HL-60 (cell line): ENCODE measurements at regions not wholly inside any gene's neighbourhood (a gene's known extent, or its start where the extent isn't known, plus 50 kb on each side); places are given as distances from the start of the nearest gene placed in this dataset.

ENCODE experiments used
- DNase-seq, 2 experiments: peaks; one replicate each; pipeline ENCODE4 v3.0.0-alpha.2; 2010 to 2020; ENCODE audit warnings: low read depth in 1 of 2, low spot score in 1 of 2
- H3K27ac ChIP-seq: fragments of 250-450 bp; sonication (Bioruptor Pico); replicated peaks from 2 replicates; pipeline ENCODE4 v1.5.1; 2020; ENCODE audit warnings: mild to moderate bottlenecking, moderate library complexity
- H3K27me3 ChIP-seq: fragments of 250-450 bp; sonication (Bioruptor Pico); 2 replicates; pipeline ENCODE4 v1.5.1; 2021; ENCODE audit warnings: mild to moderate bottlenecking, moderate library complexity; ENCODE audit not compliant: insufficient read depth, poor library complexity, severe bottlenecking
- H3K4me3 ChIP-seq: replicated peaks from 2 replicates; pipeline ENCODE4 v1.5.1; 2011; ENCODE audit warnings: mild to moderate bottlenecking, control low read depth, low read length; ENCODE audit not compliant: insufficient read depth
- CTCF ChIP-seq: IDR thresholded peaks from one replicate; pipeline ENCODE4 v1.5.1; 2011; ENCODE audit warnings: low read length, control low read depth, inconsistent platforms; ENCODE audit not compliant: insufficient read depth
- GABPA ChIP-seq: IDR thresholded peaks from 2 replicates; pipeline ENCODE4 v1.6.1; 2012; ENCODE audit warnings: low read depth
- POLR2AphosphoS5 ChIP-seq: IDR thresholded peaks from 2 replicates; pipeline ENCODE4 v1.6.1; 2012; ENCODE audit warnings: low read depth
- REST ChIP-seq: IDR thresholded peaks from 2 replicates; pipeline ENCODE4 v1.6.1; 2012; ENCODE audit warnings: low read depth; ENCODE audit not compliant: insufficient replicate concordance
- SPI1 ChIP-seq: IDR thresholded peaks from 2 replicates; pipeline ENCODE4 v1.6.1; 2012; ENCODE audit warnings: low read depth, mild to moderate bottlenecking, borderline replicate concordance

GRCh38 chr22:27377501-27378295, 423.9 kb downstream of the MN1 start:
- no peak overlapping the region for H3K27ac ChIP-seq
- H3K4me3 ChIP-seq, result no peak overlapping the region
- no peaks in the 10 kb centered on the region for H3K27me3 ChIP-seq
- DNase-seq, result no peak
- no peak for TF ChIP-seq CTCF
- no peak for TF ChIP-seq SPI1
- no peak for TF ChIP-seq REST
- no peak for TF ChIP-seq POLR2AphosphoS5
- no peak for TF ChIP-seq GABPA

GRCh38 chr22:27378311-27378800, 423.2 kb downstream of the MN1 start:
- no peak overlapping the region for H3K27ac ChIP-seq
- TF ChIP-seq GABPA, result no peak
- TF ChIP-seq POLR2AphosphoS5, result no peak
- TF ChIP-seq CTCF, result no peak
- TF ChIP-seq REST, result no peak
- no peak for TF ChIP-seq SPI1
- no peak for DNase-seq
- no peaks in the 10 kb centered on the region for H3K27me3 ChIP-seq
- no peak overlapping the region for H3K4me3 ChIP-seq

GRCh38 chr22:27378995-27379394, 422.6 kb downstream of the MN1 start:
- TF ChIP-seq CTCF, result no peak
- TF ChIP-seq POLR2AphosphoS5, result no peak
- no peak for TF ChIP-seq GABPA
- no peak for TF ChIP-seq REST
- no peak for TF ChIP-seq SPI1
- no peak overlapping the region for H3K4me3 ChIP-seq
- no peaks in the 10 kb centered on the region for H3K27me3 ChIP-seq
- no peak for DNase-seq
- H3K27ac ChIP-seq, result no peak overlapping the region
